ENCODE measurements at regions not wholly inside any gene's neighbourhood (a gene's known extent, or its start where the extent isn't known, plus 50 kb on each side); places are given as distances from the start of the nearest gene placed in this dataset.

DNA sequence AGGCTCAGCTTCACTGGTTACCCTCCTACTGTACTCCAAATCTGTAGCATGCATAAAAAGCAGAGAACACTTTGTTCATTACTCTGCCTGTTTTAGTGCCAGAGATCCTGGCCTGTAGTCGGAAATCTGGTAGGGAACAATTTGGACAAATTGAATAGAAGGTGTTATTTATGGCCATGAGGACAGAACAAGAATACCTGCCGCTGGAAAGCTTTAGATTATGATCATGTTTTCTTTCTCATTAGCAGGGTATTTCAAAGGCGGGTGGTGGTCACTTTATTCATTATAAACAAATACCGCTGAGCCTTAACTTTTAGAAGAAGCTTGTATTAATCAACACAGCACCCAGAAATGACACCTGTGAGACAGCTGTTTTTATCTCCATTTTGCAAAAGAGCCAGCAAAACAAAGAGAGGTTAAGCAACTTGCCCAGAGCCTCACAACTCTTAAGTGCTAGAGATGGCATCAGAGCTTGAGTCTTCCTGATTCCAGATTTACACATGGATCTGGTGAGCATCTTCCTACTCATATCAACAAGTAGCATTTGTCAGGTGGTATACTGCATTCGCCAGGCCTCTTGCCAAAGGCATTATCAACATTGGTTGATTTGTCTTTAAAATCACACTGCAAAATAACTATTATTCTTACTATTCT lies 110.5 kb downstream of the LCA5 start:
- no peaks in the 10 kb centered on the region for H3K27me3 ChIP-seq (ENCODE audit: insufficient read depth)
- H4K20me1 ChIP-seq (ENCODE audit: insufficient read depth) = no peaks in the 10 kb centered on the region
- ChIA-PET CTCF (interaction anchor here (0.9 to 1.3 kb wide), 4 partner anchors 9 to 40 kb away, joined by 3 to 4 read pairs (median 3); no protein-coding TSS in a partner anchor), POLR2A (interaction anchor here (0.5 to 0.9 kb wide), 4 partner anchors 26 to 351 kb away, joined by 3 read pairs; partner anchors contain the start of gene LCA5)
- peaks cover 0 to 13% of the 10 kb centered on the region in 2 experiments; a peak in 2 of 4 replicates for H3K4me1 ChIP-seq (ENCODE audit: control insufficient read depth in 1 of 2, insufficient read depth in 2 of 2, low read depth in 1 of 2, low read length in 1 of 2)
- no peaks in the 10 kb centered on the region for H3K9me3 ChIP-seq
- H2AFZ ChIP-seq (ENCODE audit: low read depth) = no peak overlapping the region
- H3K4me2 ChIP-seq = no peak overlapping the region
- no peak for DNase-seq
- no peaks in the 10 kb centered on the region for H3F3A ChIP-seq (replicated peaks; ENCODE audit: insufficient read depth)
- no peak overlapping the region for H3K9ac ChIP-seq
- H3K4me3 ChIP-seq (ENCODE audit: low read depth in 2 of 2, low read length in 1 of 2) = no peak overlapping the region
- H3K79me2 ChIP-seq (ENCODE audit: insufficient read depth) = no peaks in the 10 kb centered on the region
- no peaks in the 10 kb centered on the region for H3K9me2 ChIP-seq
- peak overlapping the region in 1 of 2 experiments; percentile 56; a peak in 1 of 4 replicates for H3K27ac ChIP-seq (ENCODE audit: low read depth in 2 of 2, low read length in 1 of 2)
- peak; percentile 81 for TF ChIP-seq GATA2 (CRISPR knock-in tag; IDR thresholded peaks at IDR 0.05)
- 0 out of 2 replicates have a peak, but pooled peaks have one; percentile 26 for TF ChIP-seq MXI1 (IDR thresholded peaks at IDR 0.05; ENCODE audit: low read depth, low read length)
- no peak for TF ChIP-seq RAD21 (IDR thresholded peaks at IDR 0.05; ENCODE audit: low read length)
- TF ChIP-seq, protein P1, sequence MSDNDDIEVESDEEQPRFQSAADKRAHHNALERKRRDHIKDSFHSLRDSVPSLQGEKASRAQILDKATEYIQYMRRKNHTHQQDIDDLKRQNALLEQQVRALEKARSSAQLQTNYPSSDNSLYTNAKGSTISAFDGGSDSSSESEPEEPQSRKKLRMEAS (IDR thresholded peaks at IDR 0.05; ENCODE audit: low read depth) = no peak
- no peak for TF ChIP-seq TCF12 (IDR thresholded peaks at IDR 0.05)
- no peak for TF ChIP-seq MEF2A (IDR thresholded peaks at IDR 0.05; ENCODE audit: borderline replicate concordance, low read depth)
- no peak for TF ChIP-seq FOXM1 (IDR thresholded peaks at IDR 0.05; ENCODE audit: low read depth)
- TF ChIP-seq, protein P2, sequence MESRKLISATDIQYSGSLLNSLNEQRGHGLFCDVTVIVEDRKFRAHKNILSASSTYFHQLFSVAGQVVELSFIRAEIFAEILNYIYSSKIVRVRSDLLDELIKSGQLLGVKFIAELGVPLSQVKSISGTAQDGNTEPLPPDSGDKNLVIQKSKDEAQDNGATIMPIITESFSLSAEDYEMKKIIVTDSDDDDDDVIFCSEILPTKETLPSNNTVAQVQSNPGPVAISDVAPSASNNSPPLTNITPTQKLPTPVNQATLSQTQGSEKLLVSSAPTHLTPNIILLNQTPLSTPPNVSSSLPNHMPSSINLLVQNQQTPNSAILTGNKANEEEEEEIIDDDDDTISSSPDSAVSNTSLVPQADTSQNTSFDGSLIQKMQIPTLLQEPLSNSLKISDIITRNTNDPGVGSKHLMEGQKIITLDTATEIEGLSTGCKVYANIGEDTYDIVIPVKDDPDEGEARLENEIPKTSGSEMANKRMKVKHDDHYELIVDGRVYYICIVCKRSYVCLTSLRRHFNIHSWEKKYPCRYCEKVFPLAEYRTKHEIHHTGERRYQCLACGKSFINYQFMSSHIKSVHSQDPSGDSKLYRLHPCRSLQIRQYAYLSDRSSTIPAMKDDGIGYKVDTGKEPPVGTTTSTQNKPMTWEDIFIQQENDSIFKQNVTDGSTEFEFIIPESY (IDR thresholded peaks at IDR 0.05; ENCODE audit: borderline replicate concordance, low read depth) = no peak
- TF ChIP-seq, protein P3, sequence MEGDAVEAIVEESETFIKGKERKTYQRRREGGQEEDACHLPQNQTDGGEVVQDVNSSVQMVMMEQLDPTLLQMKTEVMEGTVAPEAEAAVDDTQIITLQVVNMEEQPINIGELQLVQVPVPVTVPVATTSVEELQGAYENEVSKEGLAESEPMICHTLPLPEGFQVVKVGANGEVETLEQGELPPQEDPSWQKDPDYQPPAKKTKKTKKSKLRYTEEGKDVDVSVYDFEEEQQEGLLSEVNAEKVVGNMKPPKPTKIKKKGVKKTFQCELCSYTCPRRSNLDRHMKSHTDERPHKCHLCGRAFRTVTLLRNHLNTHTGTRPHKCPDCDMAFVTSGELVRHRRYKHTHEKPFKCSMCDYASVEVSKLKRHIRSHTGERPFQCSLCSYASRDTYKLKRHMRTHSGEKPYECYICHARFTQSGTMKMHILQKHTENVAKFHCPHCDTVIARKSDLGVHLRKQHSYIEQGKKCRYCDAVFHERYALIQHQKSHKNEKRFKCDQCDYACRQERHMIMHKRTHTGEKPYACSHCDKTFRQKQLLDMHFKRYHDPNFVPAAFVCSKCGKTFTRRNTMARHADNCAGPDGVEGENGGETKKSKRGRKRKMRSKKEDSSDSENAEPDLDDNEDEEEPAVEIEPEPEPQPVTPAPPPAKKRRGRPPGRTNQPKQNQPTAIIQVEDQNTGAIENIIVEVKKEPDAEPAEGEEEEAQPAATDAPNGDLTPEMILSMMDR (IDR thresholded peaks at IDR 0.05) = no peak
- TF ChIP-seq NFIC (IDR thresholded peaks at IDR 0.05; ENCODE audit: borderline replicate concordance) = no peak
- TF ChIP-seq, protein P4, sequence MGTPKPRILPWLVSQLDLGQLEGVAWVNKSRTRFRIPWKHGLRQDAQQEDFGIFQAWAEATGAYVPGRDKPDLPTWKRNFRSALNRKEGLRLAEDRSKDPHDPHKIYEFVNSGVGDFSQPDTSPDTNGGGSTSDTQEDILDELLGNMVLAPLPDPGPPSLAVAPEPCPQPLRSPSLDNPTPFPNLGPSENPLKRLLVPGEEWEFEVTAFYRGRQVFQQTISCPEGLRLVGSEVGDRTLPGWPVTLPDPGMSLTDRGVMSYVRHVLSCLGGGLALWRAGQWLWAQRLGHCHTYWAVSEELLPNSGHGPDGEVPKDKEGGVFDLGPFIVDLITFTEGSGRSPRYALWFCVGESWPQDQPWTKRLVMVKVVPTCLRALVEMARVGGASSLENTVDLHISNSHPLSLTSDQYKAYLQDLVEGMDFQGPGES (IDR thresholded peaks at IDR 0.05; ENCODE audit: low read depth, low read length) = no peak
- TF ChIP-seq JUND (IDR thresholded peaks at IDR 0.05) = no peak
- no peak for TF ChIP-seq YY1 (IDR thresholded peaks at IDR 0.05; ENCODE audit: low read depth)
- TF ChIP-seq CHD2 (IDR thresholded peaks at IDR 0.05; ENCODE audit: low read length, partially characterized antibody) = peak; percentile 5
- TF ChIP-seq TAF1 (IDR thresholded peaks at IDR 0.05; ENCODE audit: borderline replicate concordance, low read depth, low read length) = no peak
- no peak for TF ChIP-seq SIN3A (IDR thresholded peaks at IDR 0.05; ENCODE audit: borderline replicate concordance, low read depth, low read length)
- TF ChIP-seq GABPA (IDR thresholded peaks at IDR 0.05; ENCODE audit: low read depth) = no peak
- peak in 1 of 2 experiments; percentile 21; a peak in 1 of 4 replicates for TF ChIP-seq EP300 (IDR thresholded peaks at IDR 0.05; ENCODE audit: borderline replicate concordance in 1 of 2, low read depth in 1 of 2, low read length in 1 of 2)
- TF ChIP-seq FOXJ3 (CRISPR knock-in tag; IDR thresholded peaks at IDR 0.05) = peak; percentile 68; the same call in 1 of the 2 replicates
- no peaks in the 10 kb centered on the region for H3K36me3 ChIP-seq (replicated peaks in 1 of 2; ENCODE audit: control insufficient read depth in 1 of 2, insufficient read depth in 2 of 2, low read length in 1 of 2)
- 36% methylated on average over 5 of the region's 5 CpGs for WGBS (ENCODE audit: low lambda C conversion rate)

All from SK-N-SH (cell line).